Suprapubic skin (tissue), 4 donors: ENCODE measurements at regions not wholly inside any gene's neighbourhood (a gene's known extent, or its start where the extent isn't known, plus 50 kb on each side); places are given as distances from the start of the nearest gene placed in this dataset.

Experiments
- EP300 ChIP-seq: sonication (generic); formaldehyde crosslinking; IDR thresholded peaks from one replicate; pipeline ENCODE4 v1.6.1; 2017; ENCODE audit warnings: antibody characterized with exemption
- POLR2AphosphoS5 ChIP-seq, 3 donors: sonication (generic); formaldehyde crosslinking; IDR thresholded peaks; one replicate each; pipeline ENCODE4 v1.6.1; 2017; ENCODE audit warnings: antibody characterized with exemption in 3 of 3

GRCh38 chr4:15143551-15143950 lies 141.3 kb downstream of the CPEB2 start:
- TF ChIP-seq POLR2AphosphoS5 (IDR thresholded peaks at IDR 0.05): no peak
- no peak for TF ChIP-seq EP300
